Breast epithelium (tissue), 3 donors: ENCODE measurements at regions not wholly inside any gene's neighbourhood (a gene's known extent, or its start where the extent isn't known, plus 50 kb on each side); places are given as distances from the start of the nearest gene placed in this dataset.

ENCODE experiments used
- POLR2A ChIP-seq: fragments of 450-650 bp; IDR thresholded peaks from one replicate; pipeline ENCODE4 v1.6.1; 2016; ENCODE audit warnings: antibody characterized with exemption, mild to moderate bottlenecking, moderate library complexity
- POLR2AphosphoS5 ChIP-seq, 3 donors: sonication (generic); formaldehyde crosslinking; IDR thresholded peaks; one replicate each; pipeline ENCODE4 v1.6.1; 2017; ENCODE audit warnings: antibody characterized with exemption in 3 of 3
- TF ChIP-seq, protein P1 (sequence below), 3 donors: fragments of 450-650 bp; IDR thresholded peaks; one replicate each; pipeline ENCODE4 v1.5.1; 2016 to 2017; ENCODE audit warnings: antibody characterized with exemption in 3 of 3, mild to moderate bottlenecking in 3 of 3, moderate library complexity in 3 of 3

DNA sequence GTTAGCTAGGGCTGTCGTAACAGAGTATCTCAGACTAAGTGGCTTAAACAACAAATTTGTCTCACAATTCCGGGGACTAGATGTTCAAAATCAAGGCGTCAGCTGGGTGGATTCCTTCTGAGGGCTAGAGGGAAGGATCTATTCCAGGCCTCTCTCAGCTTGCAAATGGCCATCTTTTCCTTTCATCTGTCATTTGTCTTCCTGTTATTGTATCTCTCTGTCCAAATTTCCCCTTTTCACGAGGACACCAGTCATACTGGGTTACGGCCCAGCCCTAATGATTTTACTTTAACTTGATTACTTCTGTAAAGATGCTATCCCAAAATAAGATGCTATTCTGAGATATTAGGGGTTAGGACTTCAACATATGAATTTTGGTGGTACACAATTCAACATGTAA lies 119.0 kb upstream of the CPSF6 start:
- TF ChIP-seq POLR2A (no peak), POLR2AphosphoS5 (IDR thresholded peaks at IDR 0.05) (no peak)
- TF ChIP-seq, protein P1, sequence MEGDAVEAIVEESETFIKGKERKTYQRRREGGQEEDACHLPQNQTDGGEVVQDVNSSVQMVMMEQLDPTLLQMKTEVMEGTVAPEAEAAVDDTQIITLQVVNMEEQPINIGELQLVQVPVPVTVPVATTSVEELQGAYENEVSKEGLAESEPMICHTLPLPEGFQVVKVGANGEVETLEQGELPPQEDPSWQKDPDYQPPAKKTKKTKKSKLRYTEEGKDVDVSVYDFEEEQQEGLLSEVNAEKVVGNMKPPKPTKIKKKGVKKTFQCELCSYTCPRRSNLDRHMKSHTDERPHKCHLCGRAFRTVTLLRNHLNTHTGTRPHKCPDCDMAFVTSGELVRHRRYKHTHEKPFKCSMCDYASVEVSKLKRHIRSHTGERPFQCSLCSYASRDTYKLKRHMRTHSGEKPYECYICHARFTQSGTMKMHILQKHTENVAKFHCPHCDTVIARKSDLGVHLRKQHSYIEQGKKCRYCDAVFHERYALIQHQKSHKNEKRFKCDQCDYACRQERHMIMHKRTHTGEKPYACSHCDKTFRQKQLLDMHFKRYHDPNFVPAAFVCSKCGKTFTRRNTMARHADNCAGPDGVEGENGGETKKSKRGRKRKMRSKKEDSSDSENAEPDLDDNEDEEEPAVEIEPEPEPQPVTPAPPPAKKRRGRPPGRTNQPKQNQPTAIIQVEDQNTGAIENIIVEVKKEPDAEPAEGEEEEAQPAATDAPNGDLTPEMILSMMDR (IDR thresholded peaks at IDR 0.05): no peak
